ENCODE measurements at regions not wholly inside any gene's neighbourhood (a gene's known extent, or its start where the extent isn't known, plus 50 kb on each side); places are given as distances from the start of the nearest gene placed in this dataset.

DNA sequence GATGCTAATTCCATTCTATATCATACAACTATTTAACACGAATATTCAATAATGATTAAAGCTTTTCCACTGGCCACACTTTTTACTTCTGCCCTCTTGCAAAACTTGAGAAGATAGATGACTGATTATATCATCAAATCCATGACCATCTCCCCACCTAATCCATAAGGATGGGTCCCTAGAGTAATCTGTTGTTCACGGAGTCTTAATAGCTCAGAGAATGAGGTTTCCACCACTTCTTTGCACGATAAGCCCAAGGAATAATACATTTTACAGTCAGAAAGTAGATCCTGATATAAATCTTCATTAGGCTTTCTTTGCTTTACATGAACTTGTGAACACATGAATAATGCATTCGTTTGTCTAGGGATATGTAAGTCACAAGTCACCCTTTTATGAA, 527.2 kb downstream of the GALC start:
- TF ChIP-seq, protein P1, sequence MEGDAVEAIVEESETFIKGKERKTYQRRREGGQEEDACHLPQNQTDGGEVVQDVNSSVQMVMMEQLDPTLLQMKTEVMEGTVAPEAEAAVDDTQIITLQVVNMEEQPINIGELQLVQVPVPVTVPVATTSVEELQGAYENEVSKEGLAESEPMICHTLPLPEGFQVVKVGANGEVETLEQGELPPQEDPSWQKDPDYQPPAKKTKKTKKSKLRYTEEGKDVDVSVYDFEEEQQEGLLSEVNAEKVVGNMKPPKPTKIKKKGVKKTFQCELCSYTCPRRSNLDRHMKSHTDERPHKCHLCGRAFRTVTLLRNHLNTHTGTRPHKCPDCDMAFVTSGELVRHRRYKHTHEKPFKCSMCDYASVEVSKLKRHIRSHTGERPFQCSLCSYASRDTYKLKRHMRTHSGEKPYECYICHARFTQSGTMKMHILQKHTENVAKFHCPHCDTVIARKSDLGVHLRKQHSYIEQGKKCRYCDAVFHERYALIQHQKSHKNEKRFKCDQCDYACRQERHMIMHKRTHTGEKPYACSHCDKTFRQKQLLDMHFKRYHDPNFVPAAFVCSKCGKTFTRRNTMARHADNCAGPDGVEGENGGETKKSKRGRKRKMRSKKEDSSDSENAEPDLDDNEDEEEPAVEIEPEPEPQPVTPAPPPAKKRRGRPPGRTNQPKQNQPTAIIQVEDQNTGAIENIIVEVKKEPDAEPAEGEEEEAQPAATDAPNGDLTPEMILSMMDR (IDR thresholded peaks at IDR 0.05), result no peak
- no peak for TF ChIP-seq POLR2A (IDR thresholded peaks at IDR 0.05)

Measured in body of pancreas (tissue), 4 donors.